GM12875 (cell line): ENCODE measurements at regions not wholly inside any gene's neighbourhood (a gene's known extent, or its start where the extent isn't known, plus 50 kb on each side); places are given as distances from the start of the nearest gene placed in this dataset.

Source experiments
- H3K4me3 ChIP-seq: one replicate; pipeline ENCODE4 v1.5.1; 2011; ENCODE audit warnings: low read depth, low read length, control low read depth
- CTCF ChIP-seq: IDR thresholded peaks from 2 replicates; pipeline ENCODE4 v1.5.1; 2011; ENCODE audit warnings: low read depth, mild to moderate bottlenecking, control low read depth, inconsistent platforms, low read length, moderate library complexity, borderline replicate concordance; ENCODE audit not compliant: insufficient read depth

DNA sequence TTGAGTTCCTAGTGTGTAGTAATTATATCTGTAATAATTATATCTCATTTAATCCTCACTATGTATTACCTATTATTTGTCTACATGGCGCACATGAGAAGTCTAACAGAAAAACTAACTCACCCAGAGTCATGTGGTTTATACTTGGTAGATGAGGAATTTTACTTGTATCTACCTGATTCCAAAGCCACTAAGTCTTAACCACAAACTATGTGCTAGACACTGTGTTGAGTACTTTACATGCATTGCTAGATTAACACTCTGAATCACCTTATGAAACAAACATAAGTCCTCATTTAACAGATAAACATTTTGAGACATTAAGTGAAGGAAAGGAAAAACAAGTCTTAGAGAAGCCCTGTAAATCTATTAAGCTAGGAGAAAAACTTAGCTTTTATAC is 404.8 kb downstream of the TLR4 start:
- H3K4me3 ChIP-seq, result no peak overlapping the region
- no peak for TF ChIP-seq CTCF

GRCh38 chr9:118109542-118109941 is 405.3 kb downstream of the TLR4 start:
- no peak for TF ChIP-seq CTCF
- no peak overlapping the region for H3K4me3 ChIP-seq

- H3K4me3 ChIP-seq, result no peak overlapping the region
- TF ChIP-seq CTCF, result no peak
Observed at GRCh38 chr9:118121361-118121760, 417.2 kb downstream of the TLR4 start.

DNA sequence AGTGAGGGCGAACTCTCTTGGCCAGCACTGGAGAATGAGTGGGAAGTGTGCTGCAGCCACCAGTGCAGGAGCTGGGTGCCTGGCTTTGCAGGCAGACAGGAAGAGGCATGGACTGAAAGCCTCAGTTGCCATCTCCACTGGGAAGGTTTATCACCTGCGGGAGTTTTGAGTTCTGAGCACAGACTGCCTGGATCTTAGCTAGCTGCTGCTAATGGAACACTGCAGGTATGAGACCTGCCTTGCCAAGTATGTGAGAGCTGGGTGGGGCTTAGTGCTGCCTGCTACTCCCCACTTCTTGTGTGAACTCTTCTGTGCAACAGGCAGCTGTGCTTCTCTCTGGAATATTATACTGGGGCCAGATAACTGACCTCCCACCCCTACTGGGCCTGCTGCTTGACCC is 424.1 kb downstream of the TLR4 start:
- TF ChIP-seq CTCF, result no peak
- H3K4me3 ChIP-seq, result no peak overlapping the region

DNA sequence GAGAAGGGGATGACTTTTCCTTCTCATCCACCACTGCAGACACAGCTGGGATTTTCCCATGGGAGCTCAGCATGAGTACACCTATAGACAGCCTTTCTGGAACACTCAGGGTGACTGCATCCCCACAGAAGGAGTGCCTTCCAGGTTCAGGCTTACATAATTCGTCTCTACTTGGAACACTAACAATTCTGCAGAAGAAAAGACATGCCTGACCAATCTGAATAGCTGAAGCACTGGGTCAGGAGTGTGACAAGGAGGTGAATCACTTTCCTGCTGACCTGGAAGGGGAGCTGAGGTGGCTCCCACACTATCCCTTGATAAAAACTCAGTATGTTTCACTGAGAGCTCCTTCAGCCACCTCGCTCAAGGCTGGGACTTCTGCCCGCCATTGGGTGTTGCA is 425.3 kb downstream of the TLR4 start:
- no peak overlapping the region for H3K4me3 ChIP-seq
- no peak for TF ChIP-seq CTCF

GRCh38 chr9:118148990-118149389 is 444.8 kb downstream of the TLR4 start:
- no peak for TF ChIP-seq CTCF

GRCh38 chr9:118156846-118157245 is 452.6 kb downstream of the TLR4 start:
- H3K4me3 ChIP-seq, result no peak overlapping the region
- no peak for TF ChIP-seq CTCF

More at GRCh38 chr9:118148990-118149389, 444.8 kb downstream of the TLR4 start:
- no peak overlapping the region for H3K4me3 ChIP-seq
